GM18867 (cell line): ENCODE measurements at regions not wholly inside any gene's neighbourhood (a gene's known extent, or its start where the extent isn't known, plus 50 kb on each side); places are given as distances from the start of the nearest gene placed in this dataset.
"Not testable (repeated sequence)": the region's sequence is repeated elsewhere in the genome, so short reads cannot be mapped to it uniquely, and the experiment has no call there.

Experiments used
- ATAC-seq: cut with Tn5 transposase; IDR thresholded peaks from one replicate; pipeline ENCODE4 v1.9.1; 2021; ENCODE audit warnings: mild to moderate bottlenecking, moderate library complexity; ENCODE audit not compliant: unreplicated experiment

- ATAC-seq = peak; percentile 68
Observed at GRCh38 chr2:224650815-224651439, 65.2 kb downstream of the CCDC195 start.

GRCh38 chr2:224647684-224648083 lies 62.5 kb upstream of the CUL3 start:
- ATAC-seq = not testable (repeated sequence)

GRCh38 chr2:224646242-224646846 lies 61.2 kb upstream of the CUL3 start:
- ATAC-seq = peak; percentile 64

DNA sequence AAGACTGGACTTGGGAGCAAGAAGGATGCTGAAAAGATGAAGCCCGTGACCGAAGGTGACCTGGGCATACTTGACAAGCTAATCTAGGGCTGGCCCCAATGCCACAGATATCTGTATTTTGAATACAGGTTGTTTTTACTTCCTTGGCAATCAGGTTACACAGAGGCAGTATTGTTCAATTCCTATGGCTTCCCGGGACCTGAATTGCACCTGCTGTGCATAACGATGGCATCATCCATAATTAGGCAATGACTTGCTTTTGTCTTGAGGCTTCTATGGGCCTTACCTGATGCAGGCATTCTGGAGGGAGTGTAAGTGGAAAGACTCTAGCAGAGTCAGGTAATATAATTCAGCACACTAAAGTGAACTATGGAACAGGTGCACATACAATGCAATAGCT lies 60.6 kb upstream of the CUL3 start:
- ATAC-seq = peak; percentile 21

DNA sequence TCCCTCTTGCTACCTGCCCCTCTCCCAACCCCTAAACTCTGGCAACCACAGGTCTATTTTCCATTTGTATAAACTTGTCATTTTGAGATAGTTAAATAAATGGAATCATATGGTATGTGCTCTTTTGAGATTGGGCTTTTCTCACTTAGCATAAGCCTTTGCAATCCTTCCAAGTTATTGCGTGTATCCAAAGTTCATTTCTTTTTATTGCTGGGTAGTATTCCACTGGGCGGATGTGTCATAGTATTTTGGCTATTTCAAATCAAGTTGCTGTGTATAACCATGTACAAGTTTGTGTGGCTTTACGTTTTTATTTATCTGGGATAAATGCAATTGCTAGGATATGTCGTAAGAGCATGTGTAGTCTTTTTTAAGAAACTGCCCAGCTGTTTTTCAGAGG lies 55.5 kb upstream of the CUL3 start:
- ATAC-seq = no peak

- ATAC-seq = peak; percentile 96
Observed at GRCh38 chr2:224638301-224638823, 53.2 kb upstream of the CUL3 start.
